Neuronal stem cell (in vitro differentiated cells): ENCODE measurements at regions not wholly inside any gene's neighbourhood (a gene's known extent, or its start where the extent isn't known, plus 50 kb on each side); places are given as distances from the start of the nearest gene placed in this dataset.

Experiments
- DNase-seq: peaks from one replicate; pipeline ENCODE4 v3.0.0-alpha.2; 2013; ENCODE audit warnings: low spot score
- H2AFZ ChIP-seq: one replicate; pipeline ENCODE4 v1.6.1; 2013; ENCODE audit warnings: mild to moderate bottlenecking, low read length, inconsistent platforms
- H2AK5ac ChIP-seq: 2 replicates; pipeline ENCODE4 v1.6.1; 2013; ENCODE audit warnings: low read depth, mild to moderate bottlenecking, inconsistent platforms, low read length, moderate library complexity, mixed read lengths
- H2BK120ac ChIP-seq: 2 replicates; pipeline ENCODE4 v1.6.1; 2013; ENCODE audit warnings: low read depth, mild to moderate bottlenecking, inconsistent platforms, low read length, moderate library complexity, mixed read lengths
- H2BK12ac ChIP-seq: one replicate; pipeline ENCODE4 v1.6.1; 2013; ENCODE audit warnings: low read length, inconsistent platforms
- H2BK15ac ChIP-seq: 2 replicates; pipeline ENCODE4 v1.6.1; 2013; ENCODE audit warnings: mild to moderate bottlenecking, low read length, inconsistent platforms, mixed read lengths
- H2BK5ac ChIP-seq: one replicate; pipeline ENCODE4 v1.6.1; 2013; ENCODE audit warnings: inconsistent platforms, mild to moderate bottlenecking, low read length, moderate library complexity
- H3K14ac ChIP-seq: one replicate; pipeline ENCODE4 v1.6.1; 2013; ENCODE audit warnings: low read length, inconsistent platforms
- H3K18ac ChIP-seq: 2 replicates; pipeline ENCODE4 v1.6.1; 2013; ENCODE audit warnings: low read length, inconsistent platforms
- H3K23ac ChIP-seq: 2 replicates; pipeline ENCODE4 v1.6.1; 2013; ENCODE audit warnings: low read depth, mild to moderate bottlenecking, mixed read lengths, low read length, inconsistent platforms; ENCODE audit not compliant: poor library complexity
- H3K27ac ChIP-seq: replicated peaks from 3 replicates; pipeline ENCODE4 v1.5.1; 2013; ENCODE audit warnings: low read length, inconsistent platforms
- H3K27me3 ChIP-seq, 3 experiments: 2 replicates each; pipeline ENCODE4 v1.6.1; 2013; ENCODE audit warnings: low read length in 3 of 3, mild to moderate bottlenecking in 2 of 3, inconsistent platforms in 1 of 3, low read depth in 1 of 3, mixed read lengths in 1 of 3, moderate library complexity in 1 of 3; ENCODE audit not compliant: control insufficient read depth in 3 of 3, insufficient read depth in 3 of 3
- H3K36me3 ChIP-seq, 2 donors: replicated peaks in 1 of 2; 2 replicates each; pipeline ENCODE4 v1.6.1; 2013; ENCODE audit warnings: low read length in 2 of 2; ENCODE audit not compliant: control insufficient read depth in 2 of 2, insufficient read depth in 2 of 2
- H3K4ac ChIP-seq: 2 replicates; pipeline ENCODE4 v1.6.1; 2013; ENCODE audit warnings: inconsistent platforms, mild to moderate bottlenecking, low read length, moderate library complexity
- H3K4me1 ChIP-seq, 2 donors: 1 replicate in 1 of 2; 2 replicates in 1 of 2; pipeline ENCODE4 v1.6.1; 2013; ENCODE audit warnings: low read length in 2 of 2, low read depth in 1 of 2; ENCODE audit not compliant: control insufficient read depth in 2 of 2, insufficient read depth in 1 of 2
- H3K4me2 ChIP-seq: one replicate; pipeline ENCODE4 v1.6.1; 2013; ENCODE audit warnings: mild to moderate bottlenecking, low read length, inconsistent platforms; ENCODE audit not compliant: insufficient read depth, poor library complexity, severe bottlenecking
- H3K4me3 ChIP-seq, 2 donors: 2 replicates each; pipeline ENCODE4 v1.5.1; 2013; ENCODE audit warnings: low read length in 2 of 2, mild to moderate bottlenecking in 2 of 2, inconsistent platforms in 1 of 2, moderate library complexity in 1 of 2
- H3K79me1 ChIP-seq: one replicate; pipeline ENCODE4 v1.6.1; 2013; ENCODE audit warnings: low read depth, mild to moderate bottlenecking, inconsistent platforms, low read length, moderate library complexity
- H3K9ac ChIP-seq: one replicate; pipeline ENCODE4 v1.6.1; 2013; ENCODE audit warnings: mild to moderate bottlenecking, low read depth, low read length, inconsistent platforms; ENCODE audit not compliant: poor library complexity
- H3K9me3 ChIP-seq, 2 donors: replicated peaks in 1 of 2; 2 replicates each; pipeline versions ENCODE3 to v1.6.1; 2013; ENCODE audit warnings: low read length in 2 of 2, mild to moderate bottlenecking in 2 of 2, inconsistent platforms in 1 of 2, low read depth in 1 of 2, mixed read lengths in 1 of 2, moderate library complexity in 1 of 2; ENCODE audit not compliant: control insufficient read depth in 2 of 2, insufficient read depth in 1 of 2
- H4K8ac ChIP-seq: one replicate; pipeline ENCODE4 v1.6.1; 2013; ENCODE audit warnings: low read depth, mild to moderate bottlenecking, inconsistent platforms, low read length, moderate library complexity
- H4K91ac ChIP-seq: one replicate; pipeline ENCODE4 v1.6.1; 2013; ENCODE audit warnings: low read length, low read depth, mild to moderate bottlenecking, inconsistent platforms; ENCODE audit not compliant: poor library complexity
- WGBS, 2 donors: extraction: QIAGEN DNeasy Blood & Tissue Kit; methylation state at CpG; one replicate each; pipeline ENCODE4 v1.1.7; 2013; ENCODE audit warnings: missing lambda C conversion rate in 2 of 2, mixed read lengths in 1 of 2; ENCODE audit not compliant: insufficient read length in 2 of 2, insufficient replicate concordance in 1 of 2; ENCODE audit errors: extremely low coverage in 2 of 2; 5-methylcytosine and 5-hydroxymethylcytosine counted together

DNA sequence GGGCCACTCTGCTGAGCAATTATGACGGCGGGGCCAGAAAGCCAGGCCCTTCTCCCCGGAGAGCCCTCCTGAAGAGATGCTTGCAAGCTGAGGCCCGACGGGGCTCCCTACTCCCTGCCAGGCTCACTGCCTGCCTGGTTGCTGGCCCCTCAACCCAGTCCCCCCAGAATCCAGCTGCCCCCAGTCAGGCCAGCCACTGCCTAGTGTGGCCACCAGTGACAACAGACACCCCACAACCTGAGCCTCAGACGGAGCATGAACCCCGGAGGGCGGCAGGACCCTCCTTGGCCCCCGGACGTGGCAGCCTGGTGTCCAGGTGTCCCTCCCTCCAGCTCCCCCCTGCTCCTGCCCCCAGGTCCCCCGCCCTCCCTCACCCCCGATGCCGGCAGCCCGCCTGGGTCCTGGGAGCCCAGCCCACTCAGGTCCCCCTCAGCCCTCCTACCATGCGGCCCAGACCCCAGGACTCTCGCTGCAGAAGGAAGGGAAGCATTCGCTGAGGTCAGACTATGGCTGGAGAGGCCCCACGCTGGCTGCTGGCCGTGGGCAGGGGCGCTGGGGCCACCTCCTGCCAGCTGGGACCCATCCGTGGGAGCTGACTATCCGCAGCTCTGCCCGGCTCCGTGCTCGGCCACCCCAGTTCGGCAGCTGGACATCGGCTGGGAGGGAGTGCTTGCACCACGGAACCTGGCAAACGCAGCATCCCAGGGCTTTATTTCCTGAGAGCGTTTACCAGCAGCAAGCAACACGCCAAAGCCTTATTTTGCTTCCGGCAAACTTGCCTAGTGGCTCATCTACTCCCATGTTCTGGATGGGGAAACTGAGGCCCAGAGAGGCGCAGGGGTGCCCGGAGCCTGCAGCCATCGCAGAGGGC lies 89.8 kb downstream of the UNCX start:
- DNase-seq, result no peak
- peak overlapping the region; percentile 100 for H2BK12ac ChIP-seq
- H2BK15ac ChIP-seq, result peak overlapping the region; percentile 93
- H3K36me3 ChIP-seq, result no peaks in the 10 kb centered on the region
- peak overlapping the region; percentile 81 for H3K23ac ChIP-seq
- H3K4me2 ChIP-seq, result no peak overlapping the region
- peaks cover 3 to 9% of the 10 kb centered on the region in 2 donors for H3K4me1 ChIP-seq
- H2BK120ac ChIP-seq, result no peak overlapping the region
- peak overlapping the region; percentile 89 for H3K14ac ChIP-seq
- H2AK5ac ChIP-seq, result peak overlapping the region; percentile 97
- H3K27ac ChIP-seq, result no peak overlapping the region
- peak overlapping the region; percentile 93 for H2BK5ac ChIP-seq
- H4K8ac ChIP-seq, result no peak overlapping the region
- H3K18ac ChIP-seq, result peak overlapping the region; percentile 96
- H3K4ac ChIP-seq, result peak overlapping the region; percentile 97
- H3K9ac ChIP-seq, result no peak overlapping the region
- H2AFZ ChIP-seq, result no peak overlapping the region
- H3K9me3 ChIP-seq, result no peaks in the 10 kb centered on the region
- WGBS, 2 donors, result no CpG with 5 or more reads among the region's 35 CpGs
- H3K79me1 ChIP-seq, result no peaks in the 10 kb centered on the region
- no peak overlapping the region for H4K91ac ChIP-seq
- peaks cover 0 to 42% (median 0%) of the 10 kb centered on the region in 3 experiments for H3K27me3 ChIP-seq
- H3K4me3 ChIP-seq, result no peak overlapping the region

- no peak overlapping the region for H3K23ac ChIP-seq
- no peak overlapping the region for H2BK12ac ChIP-seq
- H4K8ac ChIP-seq, result no peak overlapping the region
- H2AFZ ChIP-seq, result peak overlapping the region; percentile 83
- H3K9me3 ChIP-seq, result no peaks in the 10 kb centered on the region
- H3K27me3 ChIP-seq, result peaks cover 0 to 42% (median 0%) of the 10 kb centered on the region in 3 experiments
- no peak overlapping the region for H2BK120ac ChIP-seq
- peaks cover 3 to 9% of the 10 kb centered on the region in 2 donors for H3K4me1 ChIP-seq
- H3K4me3 ChIP-seq, result no peak overlapping the region
- H3K36me3 ChIP-seq, result no peaks in the 10 kb centered on the region
- H3K27ac ChIP-seq, result no peak overlapping the region
- peak overlapping the region; percentile 94 for H3K14ac ChIP-seq
- peak overlapping the region; percentile 98 for H2AK5ac ChIP-seq
- H3K4me2 ChIP-seq, result no peak overlapping the region
- no peaks in the 10 kb centered on the region for H3K79me1 ChIP-seq
- H2BK5ac ChIP-seq, result peak overlapping the region; percentile 93
- no peak overlapping the region for H3K4ac ChIP-seq
- no peak overlapping the region for H3K9ac ChIP-seq
- no peak for DNase-seq
- H2BK15ac ChIP-seq, result peak overlapping the region; percentile 37
- H4K91ac ChIP-seq, result no peak overlapping the region
- WGBS, 2 donors, result no CpG with 5 or more reads among the region's 63 CpGs
- H3K18ac ChIP-seq, result peak overlapping the region; percentile 97
These were observed 90.7 kb downstream of the UNCX start for GRCh38 chr7:1323178-1324027.

DNA sequence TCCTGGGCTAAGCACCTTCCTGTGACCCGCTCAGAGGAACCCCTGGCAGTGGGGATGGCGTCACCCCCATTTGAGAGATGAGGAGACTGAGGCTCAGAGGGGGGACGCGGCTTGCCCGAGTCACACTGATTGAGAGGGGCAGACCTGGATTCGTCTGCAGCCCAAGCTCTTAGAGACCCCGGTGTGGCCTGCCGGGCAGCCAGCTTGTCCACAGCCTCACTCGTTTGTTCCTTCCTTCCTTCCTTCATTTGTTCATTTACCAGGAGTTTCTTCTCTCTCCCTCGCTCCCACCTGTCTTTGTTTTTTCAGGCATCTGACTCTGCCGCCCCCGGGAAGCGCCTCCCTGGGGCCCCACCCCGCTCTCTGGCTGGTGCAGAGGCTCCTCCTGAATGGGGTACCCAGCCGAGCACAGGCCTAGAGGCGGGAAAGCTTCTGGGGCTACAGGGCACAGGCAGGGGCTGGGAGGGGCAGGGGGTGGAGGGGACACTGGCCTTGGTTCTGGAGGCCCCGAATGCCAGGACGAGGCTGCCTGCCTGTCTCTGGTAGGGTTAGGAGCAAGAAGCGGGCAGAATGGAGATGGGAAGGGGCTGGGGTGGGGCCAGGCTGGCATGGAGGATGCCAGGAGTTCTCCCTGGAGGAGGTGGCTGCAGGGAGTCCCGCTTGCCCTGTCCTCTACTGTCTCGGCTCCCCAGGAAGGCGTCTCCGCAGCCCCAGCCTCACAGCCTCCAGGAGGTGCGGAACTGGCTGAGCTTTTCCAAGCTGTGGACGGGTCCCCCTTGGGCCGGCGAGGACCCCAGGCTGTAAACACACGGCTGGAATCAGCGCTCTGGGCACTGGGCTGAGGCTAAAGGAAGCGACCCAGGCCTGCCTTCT lies 91.6 kb downstream of the UNCX start:
- H2AFZ ChIP-seq, result peak overlapping the region; percentile 83
- peaks cover 3 to 9% of the 10 kb centered on the region in 2 donors for H3K4me1 ChIP-seq
- H4K91ac ChIP-seq, result no peak overlapping the region
- no peak overlapping the region for H3K23ac ChIP-seq
- H3K27ac ChIP-seq, result no peak overlapping the region
- H3K18ac ChIP-seq, result peak overlapping the region; percentile 97
- no peak overlapping the region for H3K4ac ChIP-seq
- WGBS, 2 donors, result no CpG with 5 or more reads among the region's 30 CpGs
- H3K4me2 ChIP-seq, result no peak overlapping the region
- H3K36me3 ChIP-seq, result no peaks in the 10 kb centered on the region
- peak overlapping the region; percentile 12 for H3K9ac ChIP-seq
- H2BK5ac ChIP-seq, result peak overlapping the region; percentile 93
- no peak for DNase-seq
- H3K4me3 ChIP-seq, result no peak overlapping the region
- no peak overlapping the region for H4K8ac ChIP-seq
- H2BK15ac ChIP-seq, result peak overlapping the region; percentile 49
- H2BK12ac ChIP-seq, result peak overlapping the region; percentile 84
- peak overlapping the region; percentile 94 for H3K14ac ChIP-seq
- H2BK120ac ChIP-seq, result no peak overlapping the region
- no peaks in the 10 kb centered on the region for H3K79me1 ChIP-seq
- peak overlapping the region; percentile 98 for H2AK5ac ChIP-seq
- peaks cover 0 to 38% (median 0%) of the 10 kb centered on the region in 3 experiments for H3K27me3 ChIP-seq
- peaks cover 0 to 1% of the 10 kb centered on the region in 2 donors for H3K9me3 ChIP-seq
